ENCODE measurements at regions not wholly inside any gene's neighbourhood (a gene's known extent, or its start where the extent isn't known, plus 50 kb on each side); places are given as distances from the start of the nearest gene placed in this dataset.

DNA sequence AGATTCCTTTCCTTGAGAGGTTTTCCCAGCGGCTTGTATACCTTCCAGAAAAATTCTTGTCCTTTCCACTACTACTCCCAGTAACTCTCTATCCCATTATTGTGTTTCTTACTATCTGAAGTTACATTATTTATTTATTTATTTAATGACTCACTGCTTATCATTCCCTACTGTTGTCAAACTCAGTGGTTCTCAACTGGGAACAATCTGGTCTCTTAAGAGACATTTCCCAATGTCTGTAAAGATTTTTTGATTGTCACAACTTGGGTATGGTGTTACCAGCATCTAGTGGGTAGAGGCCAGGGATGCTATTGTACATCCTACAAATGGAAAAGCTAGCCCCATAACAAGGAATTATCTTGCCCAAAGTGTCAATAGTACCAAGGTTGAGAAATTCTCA is 771.5 kb upstream of the ADGRL2 start:
- Mint-ChIP-seq H3K36me3 (ENCODE audit: low read depth) (no peaks in the 10 kb centered on the region), H3K4me1 (no peaks in the 10 kb centered on the region), H3K4me3 (no peak overlapping the region), H3K27me3 (no peaks in the 10 kb centered on the region), H3K27ac (no peak overlapping the region), H3K9me3 (peaks cover 7% of the 10 kb centered on the region)
- ChIA-PET CTCF (no interaction called here), POLR2A (no interaction called here)
- DNase-seq = no peak

DNA sequence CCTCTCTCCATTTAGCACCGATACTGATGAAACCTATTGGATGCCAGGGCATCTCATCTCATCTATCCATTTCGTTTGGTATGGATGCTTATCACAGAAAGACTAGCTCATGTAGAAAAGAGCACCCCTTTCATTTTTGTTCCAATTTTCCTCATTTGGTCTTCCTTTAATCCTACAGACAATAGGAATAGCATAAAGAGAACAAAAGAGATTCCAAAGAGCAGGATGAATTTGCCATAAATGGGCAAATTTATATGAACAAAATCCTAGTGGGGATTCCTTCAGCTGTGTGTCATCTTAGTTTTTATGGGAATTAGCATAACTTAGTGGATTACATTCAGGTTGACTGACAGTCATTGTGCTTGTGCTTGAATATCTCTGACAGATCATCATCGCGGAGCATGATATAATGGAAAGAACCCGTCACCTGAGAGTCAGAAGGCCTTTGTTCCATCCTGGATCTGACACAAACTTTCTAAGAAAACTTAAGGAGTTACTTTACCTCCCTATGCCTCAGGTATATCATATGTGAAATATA is 777.5 kb upstream of the ADGRL2 start:
- Mint-ChIP-seq H3K27me3 (no peaks in the 10 kb centered on the region), H3K27ac (no peak overlapping the region), H3K4me1 (no peaks in the 10 kb centered on the region), H3K4me3 (no peak overlapping the region), H3K36me3 (ENCODE audit: low read depth) (no peaks in the 10 kb centered on the region), H3K9me3 (peaks cover 5% of the 10 kb centered on the region)
- ChIA-PET POLR2A (no interaction called here), CTCF (no interaction called here)
- no peak for DNase-seq

GRCh38 chr1:81021134-81021533 is 779.6 kb upstream of the ADGRL2 start:
- H3K36me3 Mint-ChIP-seq (ENCODE audit: low read depth) = no peaks in the 10 kb centered on the region
- H3K9me3 Mint-ChIP-seq = peaks cover 7% of the 10 kb centered on the region
- H3K27me3 Mint-ChIP-seq = no peaks in the 10 kb centered on the region
- no peak overlapping the region for H3K27ac Mint-ChIP-seq
- no peaks in the 10 kb centered on the region for H3K4me1 Mint-ChIP-seq
- ChIA-PET CTCF (interaction anchor here (1.0 kb wide), 1 partner anchor 21 kb away, joined by 3 read pairs; no protein-coding TSS in a partner anchor), POLR2A (no interaction called here)
- H3K4me3 Mint-ChIP-seq = no peak overlapping the region
- no peak for DNase-seq

DNA sequence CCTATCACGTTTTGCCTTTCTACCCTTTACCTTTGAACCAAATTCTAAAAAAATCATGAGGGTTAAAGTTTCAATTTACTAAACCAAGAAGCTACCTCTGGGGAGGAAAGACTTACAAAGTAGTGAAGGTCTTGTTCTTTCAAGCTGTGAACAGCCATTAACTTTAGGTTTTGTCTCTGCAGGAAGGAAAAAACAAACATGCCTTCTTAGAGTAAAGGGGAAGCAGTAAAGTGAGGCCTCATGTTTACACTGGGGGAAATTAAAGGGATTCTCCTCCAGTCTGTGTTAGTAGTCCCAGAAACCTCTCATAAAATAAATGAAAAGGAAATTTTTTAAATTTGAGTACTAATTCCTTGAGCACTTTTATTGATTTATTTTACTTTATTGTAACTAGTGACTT is 780.2 kb upstream of the ADGRL2 start:
- ChIA-PET POLR2A (no interaction called here), CTCF (interaction anchor here (1.0 kb wide), 1 partner anchor 21 kb away, joined by 3 read pairs; no protein-coding TSS in a partner anchor)
- no peak overlapping the region for H3K4me3 Mint-ChIP-seq
- H3K9me3 Mint-ChIP-seq = peaks cover 6% of the 10 kb centered on the region
- H3K27ac Mint-ChIP-seq = no peak overlapping the region
- H3K36me3 Mint-ChIP-seq (ENCODE audit: low read depth) = no peaks in the 10 kb centered on the region
- no peak for DNase-seq
- no peaks in the 10 kb centered on the region for H3K4me1 Mint-ChIP-seq
- no peaks in the 10 kb centered on the region for H3K27me3 Mint-ChIP-seq

DNA sequence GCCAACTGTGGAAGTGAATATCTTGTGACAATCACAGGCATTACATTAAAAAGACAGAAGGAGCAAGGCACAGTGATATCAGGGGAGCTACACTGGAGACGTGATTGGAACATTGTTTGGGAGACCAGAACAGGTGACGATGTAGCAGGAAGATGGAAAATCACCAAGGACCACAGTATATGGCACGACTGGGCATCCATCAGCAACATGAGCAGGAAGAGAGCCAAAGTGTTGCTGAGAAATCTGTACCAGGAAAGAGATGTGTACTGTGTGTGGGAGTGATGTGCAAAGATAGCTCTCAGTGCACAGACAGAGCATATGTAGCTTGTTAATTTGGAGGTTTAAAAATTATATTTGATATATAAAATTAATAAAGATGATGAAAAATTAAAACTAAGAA is 790.6 kb upstream of the ADGRL2 start:
- H3K9me3 Mint-ChIP-seq = peaks cover 3% of the 10 kb centered on the region
- no peaks in the 10 kb centered on the region for H3K36me3 Mint-ChIP-seq (ENCODE audit: low read depth)
- no peak overlapping the region for H3K4me3 Mint-ChIP-seq
- no peak overlapping the region for H3K27ac Mint-ChIP-seq
- CTCF ChIA-PET = no interaction called here
- H3K27me3 Mint-ChIP-seq = no peaks in the 10 kb centered on the region
- no peaks in the 10 kb centered on the region for H3K4me1 Mint-ChIP-seq
- no peak for DNase-seq
- POLR2A ChIA-PET = no interaction called here

- H3K36me3 Mint-ChIP-seq (ENCODE audit: low read depth) = no peaks in the 10 kb centered on the region
- no peaks in the 10 kb centered on the region for H3K27me3 Mint-ChIP-seq
- no peak for DNase-seq
- no peak overlapping the region for H3K4me3 Mint-ChIP-seq
- CTCF ChIA-PET = no interaction called here
- no peaks in the 10 kb centered on the region for H3K4me1 Mint-ChIP-seq
- no peak overlapping the region for H3K27ac Mint-ChIP-seq
- POLR2A ChIA-PET = no interaction called here
- peaks cover 4% of the 10 kb centered on the region for H3K9me3 Mint-ChIP-seq
Observed at GRCh38 chr1:81008293-81008692, 792.4 kb upstream of the ADGRL2 start.

GRCh38 chr1:81007024-81007423 is 793.7 kb upstream of the ADGRL2 start:
- Mint-ChIP-seq H3K4me3 (no peak overlapping the region), H3K4me1 (no peaks in the 10 kb centered on the region), H3K27me3 (no peaks in the 10 kb centered on the region), H3K36me3 (ENCODE audit: low read depth) (no peaks in the 10 kb centered on the region), H3K9me3 (peaks cover 4% of the 10 kb centered on the region), H3K27ac (no peak overlapping the region)
- ChIA-PET POLR2A (no interaction called here), CTCF (no interaction called here)
- DNase-seq = no peak

- no peak for DNase-seq
- H3K4me3 Mint-ChIP-seq = no peak overlapping the region
- no peaks in the 10 kb centered on the region for H3K27me3 Mint-ChIP-seq
- POLR2A ChIA-PET = no interaction called here
- CTCF ChIA-PET = no interaction called here
- peaks cover 4% of the 10 kb centered on the region for H3K9me3 Mint-ChIP-seq
- H3K27ac Mint-ChIP-seq = no peak overlapping the region
- no peaks in the 10 kb centered on the region for H3K4me1 Mint-ChIP-seq
- no peaks in the 10 kb centered on the region for H3K36me3 Mint-ChIP-seq (ENCODE audit: low read depth)
Observed at GRCh38 chr1:81006502-81006901, 794.2 kb upstream of the ADGRL2 start.

- Mint-ChIP-seq H3K36me3 (ENCODE audit: low read depth) (no peaks in the 10 kb centered on the region), H3K4me1 (no peaks in the 10 kb centered on the region), H3K27ac (no peak overlapping the region), H3K9me3 (peaks cover 10% of the 10 kb centered on the region), H3K27me3 (no peaks in the 10 kb centered on the region), H3K4me3 (no peak overlapping the region)
- ChIA-PET CTCF (no interaction called here), POLR2A (no interaction called here)
- DNase-seq = no peak
Observed at GRCh38 chr1:81004011-81004410, 796.7 kb upstream of the ADGRL2 start.

- H3K4me1 Mint-ChIP-seq = no peaks in the 10 kb centered on the region
- POLR2A ChIA-PET = no interaction called here
- no peaks in the 10 kb centered on the region for H3K27me3 Mint-ChIP-seq
Observed at GRCh38 chr1:80994934-80995333, 805.8 kb upstream of the ADGRL2 start.

DNA sequence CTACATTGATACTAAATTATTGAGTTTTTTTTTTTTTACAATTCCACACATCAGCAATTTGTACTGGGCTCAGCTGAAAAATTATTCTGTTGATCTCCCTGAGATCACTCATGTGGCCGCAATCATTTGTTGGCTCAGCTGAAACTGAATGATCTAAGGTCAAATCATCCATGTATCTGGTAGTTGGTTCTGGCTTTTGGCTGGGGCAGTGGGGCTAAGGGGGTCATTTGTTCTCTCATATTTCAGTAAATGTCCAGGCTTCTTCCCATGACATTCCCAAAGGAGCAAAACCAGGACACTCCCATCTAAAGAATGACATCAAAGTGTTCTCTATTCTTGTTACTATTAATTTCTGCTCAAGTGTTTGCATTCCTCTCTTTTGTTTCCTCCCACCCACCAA is 806.7 kb upstream of the ADGRL2 start:
- H3K4me3 Mint-ChIP-seq = no peak overlapping the region
- no peak overlapping the region for H3K27ac Mint-ChIP-seq
- peaks cover 4% of the 10 kb centered on the region for H3K9me3 Mint-ChIP-seq
- no peaks in the 10 kb centered on the region for H3K4me1 Mint-ChIP-seq
- no peak for DNase-seq
- POLR2A ChIA-PET = no interaction called here
- H3K27me3 Mint-ChIP-seq = no peaks in the 10 kb centered on the region
- CTCF ChIA-PET = no interaction called here
- no peaks in the 10 kb centered on the region for H3K36me3 Mint-ChIP-seq (ENCODE audit: low read depth)

More at GRCh38 chr1:80994934-80995333, 805.8 kb upstream of the ADGRL2 start:
- Mint-ChIP-seq H3K36me3 (ENCODE audit: low read depth) (no peaks in the 10 kb centered on the region), H3K27ac (no peak overlapping the region), H3K9me3 (peaks cover 4% of the 10 kb centered on the region), H3K4me3 (no peak overlapping the region)
- no peak for DNase-seq
- CTCF ChIA-PET = no interaction called here

DNA sequence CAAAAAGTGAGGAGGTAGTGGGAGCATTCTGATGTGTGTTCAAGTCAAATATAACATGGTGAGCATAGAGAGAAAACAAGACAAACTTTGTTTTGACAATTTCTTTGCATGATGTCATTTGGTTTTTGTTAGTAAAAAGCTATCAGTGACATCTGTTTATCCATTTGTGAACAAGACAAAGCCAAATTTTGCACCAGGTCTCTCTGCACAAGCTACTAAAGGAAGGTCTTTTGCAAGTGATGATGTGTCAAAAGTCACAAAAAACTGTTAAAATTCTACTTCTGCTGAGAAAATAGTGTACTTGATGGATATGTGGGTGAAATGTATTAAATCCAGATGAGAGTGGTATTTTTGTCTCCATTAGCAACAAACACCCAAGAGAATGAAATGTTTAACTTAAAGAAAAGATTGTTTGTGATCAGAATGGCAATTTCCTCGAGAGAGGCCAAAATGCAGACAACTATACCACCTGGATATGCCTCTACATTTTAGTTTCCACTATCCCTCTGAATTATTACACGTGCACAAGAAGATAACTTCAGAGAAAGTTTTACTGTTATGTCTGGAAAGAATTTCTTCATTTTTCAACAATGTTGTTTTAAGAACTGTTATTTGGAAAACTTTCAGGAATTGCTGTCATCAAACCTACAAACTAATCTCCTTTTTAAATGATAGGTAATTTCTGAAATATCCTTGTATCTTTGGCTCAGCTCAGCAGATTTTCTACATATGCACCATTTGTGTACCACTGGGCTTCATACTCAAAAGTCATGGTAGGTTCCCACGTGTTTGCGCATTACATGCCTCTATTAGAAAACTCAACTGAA is 807.4 kb upstream of the ADGRL2 start:
- Mint-ChIP-seq H3K27me3 (no peaks in the 10 kb centered on the region), H3K36me3 (ENCODE audit: low read depth) (no peaks in the 10 kb centered on the region), H3K9me3 (peaks cover 4% of the 10 kb centered on the region), H3K4me3 (no peak overlapping the region), H3K27ac (no peak overlapping the region), H3K4me1 (no peaks in the 10 kb centered on the region)
- CTCF ChIA-PET = no interaction called here
- POLR2A ChIA-PET = no interaction called here
- DNase-seq = no peak

DNA sequence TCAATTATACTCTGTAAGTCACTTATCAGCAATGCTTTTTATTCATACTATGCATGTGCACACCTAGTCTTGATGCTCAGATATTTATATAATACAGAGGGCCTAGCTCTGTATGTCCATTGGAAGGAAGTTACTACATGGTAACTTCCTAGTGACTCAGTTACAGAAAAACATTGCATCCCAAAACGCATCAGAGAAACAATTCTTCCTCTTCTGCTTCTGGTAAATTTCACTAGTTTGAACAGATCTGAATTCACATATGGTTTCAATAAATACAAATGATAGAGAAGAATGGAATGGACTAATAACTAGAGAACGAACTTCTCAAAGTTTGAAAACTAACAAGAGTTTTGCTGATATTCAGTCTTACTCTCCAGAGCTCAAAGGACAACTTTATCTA is 811.3 kb upstream of the ADGRL2 start:
- POLR2A ChIA-PET = no interaction called here
- no peak for DNase-seq
- no peak overlapping the region for H3K4me3 Mint-ChIP-seq
- CTCF ChIA-PET = no interaction called here
- H3K36me3 Mint-ChIP-seq (ENCODE audit: low read depth) = no peaks in the 10 kb centered on the region
- no peaks in the 10 kb centered on the region for H3K4me1 Mint-ChIP-seq
- H3K27me3 Mint-ChIP-seq = no peaks in the 10 kb centered on the region
- no peak overlapping the region for H3K27ac Mint-ChIP-seq
- H3K9me3 Mint-ChIP-seq = no peaks in the 10 kb centered on the region

GRCh38 chr1:80988926-80989325 is 811.8 kb upstream of the ADGRL2 start:
- Mint-ChIP-seq H3K4me3 (no peak overlapping the region), H3K4me1 (no peaks in the 10 kb centered on the region), H3K27ac (no peak overlapping the region), H3K36me3 (ENCODE audit: low read depth) (no peaks in the 10 kb centered on the region), H3K9me3 (no peaks in the 10 kb centered on the region), H3K27me3 (no peaks in the 10 kb centered on the region)
- DNase-seq = no peak
- POLR2A ChIA-PET = no interaction called here
- CTCF ChIA-PET = no interaction called here
